Lower leg skin (tissue), 3 donors: ENCODE measurements at regions not wholly inside any gene's neighbourhood (a gene's known extent, or its start where the extent isn't known, plus 50 kb on each side); places are given as distances from the start of the nearest gene placed in this dataset.

Source experiments
- CTCF ChIP-seq, 3 donors: fragments of 450-650 bp; IDR thresholded peaks; one replicate each; pipeline ENCODE4 v1.5.1; 2016; ENCODE audit warnings: antibody characterized with exemption in 3 of 3, mild to moderate bottlenecking in 3 of 3, moderate library complexity in 2 of 3
- POLR2A ChIP-seq, 2 donors: fragments of 450-650 bp; IDR thresholded peaks; one replicate each; pipeline ENCODE4 v1.6.1; 2016 to 2017; ENCODE audit warnings: antibody characterized with exemption in 2 of 2, mild to moderate bottlenecking in 1 of 2, moderate library complexity in 1 of 2

GRCh38 chr13:34640179-34640992, 301.7 kb upstream of the NBEA start:
- TF ChIP-seq CTCF (IDR thresholded peaks at IDR 0.05) (no peak), POLR2A (IDR thresholded peaks at IDR 0.05) (no peak)
